ENCODE measurements at regions not wholly inside any gene's neighbourhood (a gene's known extent, or its start where the extent isn't known, plus 50 kb on each side); places are given as distances from the start of the nearest gene placed in this dataset.

GRCh38 chr5:6869677-6870076, 156.4 kb downstream of the TENT4A start:
- Histone ChIP-seq H2BK15ac (ENCODE audit: low read depth, poor library complexity, severe bottlenecking) (no peak overlapping the region), H3K4me3 (ENCODE audit: insufficient read depth in 1 of 2, low read depth in 1 of 2, low read length in 2 of 2) (no peak overlapping the region), H3K27ac (ENCODE audit: low read length, poor library complexity, severe bottlenecking) (no peak overlapping the region), H4K8ac (ENCODE audit: low read length) (no peak overlapping the region), H2AFZ (ENCODE audit: low read depth, low read length) (no peak overlapping the region), H2BK120ac (ENCODE audit: low read depth, low read length) (no peak overlapping the region), H3K4ac (ENCODE audit: low read depth in 1 of 2, low read length in 2 of 2) (no peak overlapping the region), H3K23ac (ENCODE audit: low read length in 2 of 2) (no peak overlapping the region), H3K79me1 (replicated peaks; ENCODE audit: low read length, poor library complexity, severe bottlenecking) (no peaks in the 10 kb centered on the region), H4K91ac (ENCODE audit: low read length) (peak overlapping the region; percentile 73), H3K9ac (ENCODE audit: low read length) (no peak overlapping the region), H2AK5ac (ENCODE audit: low read length, severe bottlenecking) (no peak overlapping the region), H3K18ac (ENCODE audit: low read depth in 1 of 2, low read length in 2 of 2) (no peak overlapping the region), H2BK12ac (ENCODE audit: low read length in 2 of 2) (no peak overlapping the region), H3K27me3 (ENCODE audit: control insufficient read depth in 1 of 2, insufficient read depth in 1 of 2, low read length in 2 of 2) (no peaks in the 10 kb centered on the region), H3K4me2 (ENCODE audit: low read length, poor library complexity, severe bottlenecking) (no peak overlapping the region), H3K4me1 (ENCODE audit: control insufficient read depth, insufficient read depth, low read depth, low read length) (no peaks in the 10 kb centered on the region), H3K9me3 (ENCODE audit: control insufficient read depth, low read length) (peaks cover 7% of the 10 kb centered on the region), H3K36me3 (ENCODE audit: control insufficient read depth in 1 of 2, insufficient read depth in 2 of 2, low read depth in 1 of 2, low read length in 2 of 2) (no peaks in the 10 kb centered on the region), H2BK5ac (ENCODE audit: low read depth, low read length, poor library complexity, severe bottlenecking) (no peak overlapping the region), H3K14ac (ENCODE audit: low read length in 2 of 2) (no peak overlapping the region)
- DNase-seq: no peak
- WGBS: 72% methylated on average over 5 of the region's 7 CpGs

DNA sequence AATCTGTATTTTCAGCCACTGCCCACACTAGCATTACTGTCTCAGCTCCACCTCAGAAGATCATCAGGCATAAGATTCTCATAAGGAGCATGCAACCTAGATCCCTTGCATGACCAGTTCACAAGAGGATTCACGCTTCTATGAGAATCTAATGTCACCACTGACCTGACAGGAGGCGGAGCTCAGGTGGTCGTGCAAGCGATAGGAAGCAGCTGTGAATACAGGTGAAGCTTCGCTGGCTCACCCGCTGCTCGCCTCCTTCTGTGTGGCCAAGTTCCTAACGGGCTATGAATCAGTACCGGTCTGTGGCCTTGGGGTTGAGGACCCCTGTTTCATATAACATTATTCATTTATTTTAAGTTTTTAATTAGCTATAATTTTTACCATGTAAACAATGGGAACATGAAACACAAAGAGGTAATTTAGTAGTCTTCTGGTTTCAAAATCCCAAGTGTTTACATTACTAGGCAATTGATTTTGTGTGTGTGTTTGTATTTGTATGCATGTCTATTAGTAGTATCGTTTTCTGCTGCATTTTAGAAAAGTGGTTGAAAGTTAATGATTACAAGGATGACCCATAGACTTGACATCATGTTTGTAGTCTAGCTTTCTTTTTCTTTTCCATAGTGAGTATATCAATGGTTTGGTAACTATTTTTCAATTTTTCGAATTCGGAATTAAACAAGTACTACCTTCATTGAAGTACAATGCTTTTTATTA, 159.4 kb downstream of the TENT4A start:
- no peak for DNase-seq
- H2BK15ac ChIP-seq (ENCODE audit: low read depth, poor library complexity, severe bottlenecking): no peak overlapping the region
- H3K9me3 ChIP-seq (ENCODE audit: control insufficient read depth, low read length): no peaks in the 10 kb centered on the region
- H3K18ac ChIP-seq (ENCODE audit: low read depth in 1 of 2, low read length in 2 of 2): no peak overlapping the region
- H4K8ac ChIP-seq (ENCODE audit: low read length): no peak overlapping the region
- H3K4me2 ChIP-seq (ENCODE audit: low read length, poor library complexity, severe bottlenecking): no peak overlapping the region
- H2BK5ac ChIP-seq (ENCODE audit: low read depth, low read length, poor library complexity, severe bottlenecking): no peak overlapping the region
- H2BK120ac ChIP-seq (ENCODE audit: low read depth, low read length): no peak overlapping the region
- no peaks in the 10 kb centered on the region for H3K36me3 ChIP-seq (ENCODE audit: control insufficient read depth in 1 of 2, insufficient read depth in 2 of 2, low read depth in 1 of 2, low read length in 2 of 2)
- no peak overlapping the region for H3K4ac ChIP-seq (ENCODE audit: low read depth in 1 of 2, low read length in 2 of 2)
- no peaks in the 10 kb centered on the region for H3K27me3 ChIP-seq (ENCODE audit: control insufficient read depth in 1 of 2, insufficient read depth in 1 of 2, low read length in 2 of 2)
- H3K14ac ChIP-seq (ENCODE audit: low read length in 2 of 2): no peak overlapping the region
- no peak overlapping the region for H3K4me3 ChIP-seq (ENCODE audit: insufficient read depth in 1 of 2, low read depth in 1 of 2, low read length in 2 of 2)
- no peaks in the 10 kb centered on the region for H3K4me1 ChIP-seq (ENCODE audit: control insufficient read depth, insufficient read depth, low read depth, low read length)
- no peak overlapping the region for H2BK12ac ChIP-seq (ENCODE audit: low read length in 2 of 2)
- no peak overlapping the region for H2AK5ac ChIP-seq (ENCODE audit: low read length, severe bottlenecking)
- WGBS: 74% methylated on average over 9 of the region's 12 CpGs
- no peak overlapping the region for H2AFZ ChIP-seq (ENCODE audit: low read depth, low read length)
- H3K27ac ChIP-seq (ENCODE audit: low read length, poor library complexity, severe bottlenecking): no peak overlapping the region
- H3K79me1 ChIP-seq (replicated peaks; ENCODE audit: low read length, poor library complexity, severe bottlenecking): no peaks in the 10 kb centered on the region
- H3K23ac ChIP-seq (ENCODE audit: low read length in 2 of 2): no peak overlapping the region
- no peak overlapping the region for H4K91ac ChIP-seq (ENCODE audit: low read length)
- no peak overlapping the region for H3K9ac ChIP-seq (ENCODE audit: low read length)

- Histone ChIP-seq H4K91ac (ENCODE audit: low read length) (no peak overlapping the region), H2BK12ac (ENCODE audit: low read length in 2 of 2) (no peak overlapping the region), H3K23ac (ENCODE audit: low read length in 2 of 2) (no peak overlapping the region), H4K8ac (ENCODE audit: low read length) (no peak overlapping the region), H3K4me2 (ENCODE audit: low read length, poor library complexity, severe bottlenecking) (no peak overlapping the region), H2BK15ac (ENCODE audit: low read depth, poor library complexity, severe bottlenecking) (no peak overlapping the region), H3K27me3 (ENCODE audit: control insufficient read depth in 1 of 2, insufficient read depth in 1 of 2, low read length in 2 of 2) (no peaks in the 10 kb centered on the region), H3K4me3 (ENCODE audit: insufficient read depth in 1 of 2, low read depth in 1 of 2, low read length in 2 of 2) (no peak overlapping the region), H2BK120ac (ENCODE audit: low read depth, low read length) (no peak overlapping the region), H2AK5ac (ENCODE audit: low read length, severe bottlenecking) (no peak overlapping the region), H3K9me3 (ENCODE audit: control insufficient read depth, low read length) (no peaks in the 10 kb centered on the region), H3K9ac (ENCODE audit: low read length) (no peak overlapping the region), H3K18ac (ENCODE audit: low read depth in 1 of 2, low read length in 2 of 2) (no peak overlapping the region), H3K14ac (ENCODE audit: low read length in 2 of 2) (no peak overlapping the region), H3K79me1 (replicated peaks; ENCODE audit: low read length, poor library complexity, severe bottlenecking) (no peaks in the 10 kb centered on the region), H3K4ac (ENCODE audit: low read depth in 1 of 2, low read length in 2 of 2) (no peak overlapping the region), H2AFZ (ENCODE audit: low read depth, low read length) (no peak overlapping the region), H2BK5ac (ENCODE audit: low read depth, low read length, poor library complexity, severe bottlenecking) (no peak overlapping the region), H3K4me1 (ENCODE audit: control insufficient read depth, insufficient read depth, low read depth, low read length) (no peaks in the 10 kb centered on the region), H3K27ac (ENCODE audit: low read length, poor library complexity, severe bottlenecking) (no peak overlapping the region), H3K36me3 (ENCODE audit: control insufficient read depth in 1 of 2, insufficient read depth in 2 of 2, low read depth in 1 of 2, low read length in 2 of 2) (no peaks in the 10 kb centered on the region)
- 80% methylated on average over 1 of the region's 3 CpGs for WGBS
- DNase-seq: no peak
These were observed 160.1 kb downstream of the TENT4A start for GRCh38 chr5:6873359-6873758.

DNA sequence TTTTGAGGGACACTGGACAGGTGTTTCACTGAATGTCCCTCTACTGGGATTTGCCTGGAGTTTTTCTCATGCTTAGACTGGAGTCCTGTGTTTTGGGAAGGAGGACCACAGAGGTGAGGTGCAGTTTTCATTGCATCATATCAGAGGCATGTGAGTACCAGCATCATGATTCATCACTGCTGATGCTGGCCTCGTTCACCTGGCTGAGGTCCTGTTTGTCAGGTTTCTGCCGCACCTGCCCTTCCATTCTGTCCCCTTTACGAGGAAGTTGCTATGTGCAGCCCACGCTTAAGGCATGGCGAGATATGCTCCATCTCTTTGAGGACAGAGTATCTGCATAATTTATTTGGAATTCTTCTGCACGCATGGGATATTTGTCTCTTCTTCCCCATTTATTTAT, 162.1 kb downstream of the TENT4A start:
- Histone ChIP-seq H2AFZ (ENCODE audit: low read depth, low read length) (no peak overlapping the region), H3K4me3 (ENCODE audit: insufficient read depth in 1 of 2, low read depth in 1 of 2, low read length in 2 of 2) (no peak overlapping the region), H3K14ac (ENCODE audit: low read length in 2 of 2) (no peak overlapping the region), H2BK15ac (ENCODE audit: low read depth, poor library complexity, severe bottlenecking) (no peak overlapping the region), H4K8ac (ENCODE audit: low read length) (no peak overlapping the region), H4K91ac (ENCODE audit: low read length) (no peak overlapping the region), H3K18ac (ENCODE audit: low read depth in 1 of 2, low read length in 2 of 2) (no peak overlapping the region), H3K9ac (ENCODE audit: low read length) (no peak overlapping the region), H2BK120ac (ENCODE audit: low read depth, low read length) (no peak overlapping the region), H3K4ac (ENCODE audit: low read depth in 1 of 2, low read length in 2 of 2) (no peak overlapping the region), H3K79me1 (replicated peaks; ENCODE audit: low read length, poor library complexity, severe bottlenecking) (no peaks in the 10 kb centered on the region), H2BK12ac (ENCODE audit: low read length in 2 of 2) (no peak overlapping the region), H3K23ac (ENCODE audit: low read length in 2 of 2) (no peak overlapping the region), H2AK5ac (ENCODE audit: low read length, severe bottlenecking) (no peak overlapping the region), H2BK5ac (ENCODE audit: low read depth, low read length, poor library complexity, severe bottlenecking) (no peak overlapping the region), H3K27me3 (ENCODE audit: control insufficient read depth in 1 of 2, insufficient read depth in 1 of 2, low read length in 2 of 2) (no peaks in the 10 kb centered on the region), H3K9me3 (ENCODE audit: control insufficient read depth, low read length) (no peaks in the 10 kb centered on the region), H3K27ac (ENCODE audit: low read length, poor library complexity, severe bottlenecking) (no peak overlapping the region), H3K4me2 (ENCODE audit: low read length, poor library complexity, severe bottlenecking) (no peak overlapping the region), H3K4me1 (ENCODE audit: control insufficient read depth, insufficient read depth, low read depth, low read length) (no peaks in the 10 kb centered on the region), H3K36me3 (ENCODE audit: control insufficient read depth in 1 of 2, insufficient read depth in 2 of 2, low read depth in 1 of 2, low read length in 2 of 2) (no peaks in the 10 kb centered on the region)
- 76% methylated on average over 5 of the region's 6 CpGs for WGBS
- DNase-seq: no peak
